IMR-90 (cell line): ENCODE measurements at regions not wholly inside any gene's neighbourhood (a gene's known extent, or its start where the extent isn't known, plus 50 kb on each side); places are given as distances from the start of the nearest gene placed in this dataset.
A peak's percentile ranks its signal among the peaks of the same experiment; 100 is the strongest.

Source experiments
- ATAC-seq: fragments of 200-7000 bp; cut with Tn5 transposase; 2 replicates; pipeline ENCODE4 v1.9.1; 2020; ENCODE audit warnings: low read depth, mild to moderate bottlenecking, moderate library complexity
- BruUV-seq: library from RNA; stranded (reverse); fragments of 400-500 nt; replicated peaks from 2 replicates; lab custom pipeline; 2021; lab: Mats Ljungman, UMichigan
- CTCF ChIA-PET: fragments of 300-600 bp; formaldehyde crosslinking; extraction: SDS; loops from one replicate; lab custom pipeline; 2021; ENCODE audit warnings: antibody characterized with exemption; lab: Yijun Ruan, JAX
- POLR2A ChIA-PET: fragments of 300-600 bp; sonication (Branson Sonifier 250); formaldehyde crosslinking; loops from one replicate; lab custom pipeline; 2022; ENCODE audit warnings: antibody characterized with exemption; ENCODE audit not compliant: unreplicated experiment; lab: Charles Lee
- DNase-seq: peaks from one replicate; pipeline ENCODE4 v3.0.0; 2013
- H2AFZ ChIP-seq: replicated peaks from 2 replicates; pipeline ENCODE3; 2013; ENCODE audit warnings: low read length, mild to moderate bottlenecking; ENCODE audit not compliant: poor library complexity
- H2AK5ac ChIP-seq: 2 replicates; pipeline ENCODE4 v1.6.1; 2013; ENCODE audit warnings: low read depth, low read length, inconsistent platforms
- H2AK9ac ChIP-seq: replicated peaks from 2 replicates; pipeline ENCODE3; 2013; ENCODE audit warnings: mild to moderate bottlenecking, low read depth, low read length, moderate library complexity; ENCODE audit not compliant: poor library complexity
- H2BK120ac ChIP-seq: 2 replicates; pipeline ENCODE4 v1.6.1; 2013; ENCODE audit warnings: low read depth, low read length, inconsistent platforms
- H2BK15ac ChIP-seq: 3 replicates; pipeline ENCODE4 v1.6.1; 2013; ENCODE audit warnings: low read depth, low read length, inconsistent platforms
- H2BK20ac ChIP-seq: 2 replicates; pipeline ENCODE4 v1.6.1; 2013; ENCODE audit warnings: low read depth, mild to moderate bottlenecking, inconsistent platforms, low read length, moderate library complexity
- H2BK5ac ChIP-seq: 2 replicates; pipeline ENCODE4 v1.6.1; 2013; ENCODE audit warnings: mild to moderate bottlenecking, low read depth, low read length, inconsistent platforms; ENCODE audit not compliant: poor library complexity, severe bottlenecking
- H3K14ac ChIP-seq: replicated peaks from 2 replicates; pipeline ENCODE4 v1.6.1; 2013; ENCODE audit warnings: low read depth, low read length, inconsistent platforms
- H3K18ac ChIP-seq: 2 replicates; pipeline ENCODE4 v1.6.1; 2013; ENCODE audit warnings: low read depth, low read length, control low read depth
- H3K23ac ChIP-seq: 2 replicates; pipeline ENCODE4 v1.6.1; 2013; ENCODE audit warnings: low read depth, low read length, inconsistent platforms
- H3K27ac ChIP-seq: 2 replicates; pipeline ENCODE4 v1.5.1; 2013; ENCODE audit warnings: mild to moderate bottlenecking, control low read depth, low read length; ENCODE audit not compliant: insufficient read depth
- H3K27me3 ChIP-seq: 2 replicates; pipeline ENCODE4 v1.6.1; 2013; ENCODE audit warnings: low read length; ENCODE audit not compliant: control insufficient read depth, insufficient read depth
- H3K36me3 ChIP-seq: 2 replicates; pipeline ENCODE4 v1.6.1; 2013; ENCODE audit warnings: low read length, mixed read lengths; ENCODE audit not compliant: control insufficient read depth, insufficient read depth
- H3K4ac ChIP-seq: 2 replicates; pipeline ENCODE4 v1.6.1; 2013; ENCODE audit warnings: low read depth, low read length, inconsistent platforms
- H3K4me1 ChIP-seq: 2 replicates; pipeline ENCODE4 v1.6.1; 2013; ENCODE audit warnings: low read length, mixed read lengths; ENCODE audit not compliant: control insufficient read depth, insufficient read depth
- H3K4me2 ChIP-seq: 2 replicates; pipeline ENCODE4 v1.6.1; 2013; ENCODE audit warnings: low read depth, mild to moderate bottlenecking, control low read depth, low read length, moderate library complexity
- H3K4me3 ChIP-seq: 2 replicates; pipeline ENCODE4 v1.5.1; 2013; ENCODE audit warnings: low read depth, mild to moderate bottlenecking, control low read depth, low read length, moderate library complexity; ENCODE audit not compliant: insufficient read depth
- H3K56ac ChIP-seq: 2 replicates; pipeline ENCODE4 v1.6.1; 2013; ENCODE audit warnings: low read length, inconsistent platforms; ENCODE audit not compliant: insufficient read depth; ENCODE audit errors: extremely low read depth
- H3K79me1 ChIP-seq, 2 experiments: 2 replicates each; pipeline ENCODE4 v1.6.1; 2013; ENCODE audit warnings: low read length in 2 of 2, inconsistent platforms in 1 of 2, low read depth in 1 of 2
- H3K9ac ChIP-seq: 2 replicates; pipeline ENCODE4 v1.6.1; 2013; ENCODE audit warnings: low read depth, low read length, control low read depth
- H3K9me1 ChIP-seq: 2 replicates; pipeline ENCODE4 v1.6.1; 2013; ENCODE audit warnings: low read length, inconsistent platforms; ENCODE audit not compliant: insufficient read depth
- H3K9me3 ChIP-seq: 2 replicates; pipeline ENCODE4 v1.6.1; 2013; ENCODE audit warnings: low read length; ENCODE audit not compliant: control insufficient read depth, insufficient read depth
- H4K20me1 ChIP-seq: 2 replicates; pipeline ENCODE4 v1.6.1; 2013; ENCODE audit warnings: low read length, inconsistent platforms; ENCODE audit not compliant: insufficient read depth
- H4K5ac ChIP-seq: 2 replicates; pipeline ENCODE4 v1.6.1; 2013; ENCODE audit warnings: mild to moderate bottlenecking, low read depth, low read length, control low read depth
- H4K8ac ChIP-seq, 2 experiments: 2 replicates each; pipeline ENCODE4 v1.6.1; 2013; ENCODE audit warnings: low read depth in 2 of 2, low read length in 2 of 2, control low read depth in 1 of 2, inconsistent platforms in 1 of 2
- H4K91ac ChIP-seq: 2 replicates; pipeline ENCODE4 v1.6.1; 2013; ENCODE audit warnings: low read depth, low read length, inconsistent platforms; ENCODE audit not compliant: insufficient read depth
- ELK1 ChIP-seq: fragments of 150-350 bp; IDR thresholded peaks from 2 replicates; pipeline ENCODE4 v1.6.1; 2016; ENCODE audit warnings: low read depth, mild to moderate bottlenecking, low read length, moderate library complexity, borderline replicate concordance
- NFE2L2 ChIP-seq: fragments of 150-350 bp; IDR thresholded peaks from 2 replicates; pipeline ENCODE4 v1.6.1; 2016; ENCODE audit warnings: low read depth, mild to moderate bottlenecking, low read length
- POLR2A ChIP-seq: IDR thresholded peaks from 2 replicates; pipeline ENCODE4 v1.6.1; 2012; ENCODE audit warnings: mild to moderate bottlenecking, low read depth, low read length
- WGBS, 2 experiments: methylation state at CpG; one replicate each; pipeline versions ENCODE4 v1.1.5 to v1.1.7; 2013; ENCODE audit warnings: missing lambda C conversion rate in 2 of 2; ENCODE audit not compliant: insufficient read length in 1 of 2; ENCODE audit errors: extremely low coverage in 2 of 2; 5-methylcytosine and 5-hydroxymethylcytosine counted together
- dilution Hi-C: fragments of 300-500 bp; cut with HindIII; formaldehyde crosslinking; loops from one replicate; pipeline ENCODE4 v1.14.3; 2018; ENCODE audit warnings: low sequenced_read_pairs; ENCODE audit not compliant: unreplicated experiment
- in situ Hi-C: fragments of 300-500 bp; cut with MboI; formaldehyde crosslinking; loops from 3 replicates; pipeline ENCODE4 v1.14.3; 2019; ENCODE audit warnings: low sequenced_read_pairs, inconsistent platforms, mixed read lengths
- intact Hi-C: fragments of 100-400 bp; cut with micrococcal nuclease; formaldehyde crosslinking; loops from 2 replicates; pipeline ENCODE4 v1.10.0; 2022

DNA sequence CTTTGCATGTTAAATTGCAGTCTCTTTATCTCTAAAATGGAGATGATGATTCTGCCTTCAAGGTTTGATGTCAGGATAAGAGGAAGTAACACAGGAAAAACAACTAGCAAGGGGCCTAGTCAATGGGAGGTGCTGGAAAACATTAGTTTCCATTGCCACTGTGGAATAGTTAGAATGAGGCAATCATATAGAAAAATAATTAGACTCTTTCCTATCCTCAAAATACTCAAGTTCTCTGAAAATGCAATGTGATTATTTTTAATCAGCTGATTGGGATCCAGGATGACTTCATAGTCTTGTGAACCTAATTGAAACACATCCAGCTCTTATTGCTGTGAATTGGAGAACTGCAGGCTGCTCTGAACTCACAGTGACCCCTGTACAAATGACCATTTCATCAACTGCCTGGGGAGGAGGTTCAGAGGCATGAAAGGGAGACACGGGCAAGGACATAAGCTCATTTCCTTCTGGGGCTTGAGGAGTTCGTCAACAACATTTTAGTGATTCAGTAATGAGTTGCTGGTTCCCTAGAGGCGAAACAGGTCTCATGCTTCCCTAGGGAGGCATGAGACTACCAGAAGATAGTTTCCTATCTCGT lies 422.5 kb downstream of the LPIN1 start:
- H2AFZ ChIP-seq, result peak overlapping the region; percentile 63
- peak; percentile 53 for ATAC-seq

More for the DNA sequence above, 422.5 kb downstream of the LPIN1 start:
- WGBS, 2 experiments, result 100% methylated on average over 1 of the region's 4 CpGs; no CpG with 5 or more reads in 1 of the 2 experiments
- Histone ChIP-seq H4K5ac (peak overlapping the region; percentile 72), H2BK20ac (peak overlapping the region; percentile 42), H3K4ac (peak overlapping the region; percentile 44), H3K56ac (no peak overlapping the region), H3K27ac (peak overlapping the region; percentile 70; the same call in 1 of the 2 replicates), H3K4me2 (no peak overlapping the region), H3K18ac (peak overlapping the region; percentile 88), H3K79me1 (0 out of 4 replicates have a peak, but pooled peaks cover 0 to 3% of the 10 kb centered on the region in 2 experiments), H2AK9ac (peak overlapping the region; percentile 55), H4K91ac (peak overlapping the region; percentile 73; the same call in 1 of the 2 replicates), H2BK15ac (peak overlapping the region; percentile 66; the same call in 2 of the 3 replicates), H3K27me3 (no peaks in the 10 kb centered on the region), H2BK5ac (peak overlapping the region; percentile 63), H3K14ac (peak overlapping the region; percentile 76), H2AK5ac (peak overlapping the region; percentile 77), H3K9me3 (no peaks in the 10 kb centered on the region), H3K9ac (no peak overlapping the region), H4K20me1 (no peaks in the 10 kb centered on the region), H3K4me3 (no peak overlapping the region), H3K9me1 (peaks cover 15% of the 10 kb centered on the region), H4K8ac (peak overlapping the region; percentile 63 to 68; a peak in 3 of 4 replicates), H3K36me3 (no peaks in the 10 kb centered on the region), H3K23ac (peak overlapping the region; percentile 39; the same call in 1 of the 2 replicates), H3K4me1 (peaks cover 18% of the 10 kb centered on the region), H2BK120ac (peak overlapping the region; percentile 87)
- dilution Hi-C loops (no loop called here), intact Hi-C loops (loop anchor here (2.0 kb wide), 1 partner anchor 548 kb away; the partner anchor contains the start of gene TRIB2), in situ Hi-C loops (loop anchor here (10.0 kb wide), 1 partner anchor 546 kb away; the partner anchor contains the start of gene TRIB2)
- CTCF ChIA-PET, result interaction anchor here (0.7 to 2.7 kb wide), 3 partner anchors 9 to 838 kb away, joined by 3 to 8 read pairs (median 7); no protein-coding TSS in a partner anchor
- peak; percentile 82 for DNase-seq
- BruUV-seq, result no TSS peak
- POLR2A ChIA-PET, result no interaction called here
- TF ChIP-seq POLR2A, result 0 out of 2 replicates have a peak, but pooled peaks have one; percentile 5
- TF ChIP-seq ELK1, result no peak
- no peak for TF ChIP-seq NFE2L2
